Endothelial cell of umbilical vein (primary cell): ENCODE measurements at regions not wholly inside any gene's neighbourhood (a gene's known extent, or its start where the extent isn't known, plus 50 kb on each side); places are given as distances from the start of the nearest gene placed in this dataset.

ENCODE experiments used
- CTCF ChIP-seq, 2 donors: IDR thresholded peaks; 1 replicate in 1 of 2; 2 replicates in 1 of 2; pipeline ENCODE4 v1.5.1; 2011; ENCODE audit warnings: low read length in 2 of 2, mild to moderate bottlenecking in 2 of 2, moderate library complexity in 2 of 2, control low read depth in 1 of 2, inconsistent platforms in 1 of 2, low read depth in 1 of 2; ENCODE audit not compliant: insufficient read depth in 1 of 2; ENCODE audit errors: extremely low read depth in 1 of 2
- GATA2 ChIP-seq: IDR thresholded peaks from 2 replicates; pipeline ENCODE4 v1.7.0; 2011; ENCODE audit warnings: low read depth, mild to moderate bottlenecking, moderate library complexity, mixed read lengths, low read length; ENCODE audit not compliant: insufficient read length, insufficient read depth
- POLR2A ChIP-seq: IDR thresholded peaks from 2 replicates; pipeline ENCODE4 v1.6.1; 2012; ENCODE audit warnings: low read depth, mild to moderate bottlenecking, control low read depth, low read length

DNA sequence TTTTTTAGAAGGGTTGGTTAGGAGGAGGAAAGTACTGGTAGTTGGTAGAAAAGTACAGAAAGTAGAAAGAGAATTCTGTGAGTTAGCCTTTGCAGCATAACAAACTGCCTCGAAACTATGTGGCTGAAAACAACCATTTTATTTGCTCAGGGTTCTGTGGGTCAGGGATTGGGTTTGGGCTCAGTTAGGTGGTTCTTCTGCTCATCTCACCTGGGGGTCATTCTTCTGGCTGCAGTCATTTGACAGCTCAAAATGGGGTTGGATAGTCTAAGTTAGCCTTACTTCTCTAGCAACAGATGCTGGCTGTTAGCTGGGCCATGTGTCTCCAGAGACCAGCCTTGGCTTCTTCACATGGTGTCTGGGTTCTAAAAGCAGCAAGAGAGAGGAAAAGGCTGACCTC is 119.4 kb downstream of the SMIM20 start:
- TF ChIP-seq POLR2A (no peak), CTCF (IDR thresholded peaks at IDR 0.05; ENCODE audit: extremely low read depth in 1 of 2, insufficient read depth in 1 of 2, low read depth in 1 of 2, low read length in 2 of 2) (no peak), GATA2 (no peak)
